K562 (cell line): ENCODE measurements at regions not wholly inside any gene's neighbourhood (a gene's known extent, or its start where the extent isn't known, plus 50 kb on each side); places are given as distances from the start of the nearest gene placed in this dataset.
A peak's percentile ranks its signal among the peaks of the same experiment; 100 is the strongest.

Experiments used
- ARNT ChIP-seq, 2 experiments: fragments of 450-650 bp; IDR thresholded peaks; 2 replicates each; pipeline ENCODE4 v1.6.1; 2016; ENCODE audit warnings: mild to moderate bottlenecking in 1 of 2
- CC2D1A ChIP-seq: fragments of 450-650 bp; IDR thresholded peaks from 2 replicates; pipeline ENCODE4 v1.6.1; 2017; ENCODE audit warnings: mild to moderate bottlenecking
- E4F1 ChIP-seq: fragments of 250-450 bp; sonication (Bioruptor Pico); IDR thresholded peaks from 2 replicates; pipeline ENCODE4 v1.5.0; 2021; ENCODE audit warnings: mild to moderate bottlenecking, borderline replicate concordance
- ELK1 ChIP-seq: sonication (generic); formaldehyde crosslinking; IDR thresholded peaks from 2 replicates; pipeline ENCODE4 v1.8.1; 2022; ENCODE audit warnings: missing genetic modification reagents
- KLF13 ChIP-seq: fragments of 450-650 bp; IDR thresholded peaks from 2 replicates; pipeline ENCODE4 v1.6.1; 2016; ENCODE audit warnings: missing genetic modification characterization, low read depth, mild to moderate bottlenecking, missing compliant biosample characterization, moderate library complexity, borderline replicate concordance
- NFIC ChIP-seq: fragments of 450-650 bp; IDR thresholded peaks from 2 replicates; pipeline ENCODE4 v1.6.1; 2017; ENCODE audit warnings: mild to moderate bottlenecking, inconsistent platforms
- SNIP1 ChIP-seq: fragments of 450-650 bp; IDR thresholded peaks from 2 replicates; pipeline ENCODE4 v1.7.1; 2017; ENCODE audit warnings: low read depth, mild to moderate bottlenecking
- SRSF3 ChIP-seq: fragments of 200-400 bp; formaldehyde crosslinking; IDR thresholded peaks from 2 replicates; pipeline ENCODE4 v1.6.1; 2016; ENCODE audit warnings: mild to moderate bottlenecking, low read length, moderate library complexity; ENCODE audit not compliant: insufficient read depth
- TSC22D4 ChIP-seq: fragments of 450-650 bp; IDR thresholded peaks from 2 replicates; pipeline ENCODE4 v1.6.1; 2016; ENCODE audit warnings: missing genetic modification characterization, missing biosample characterization, control low read depth
- ZBED1 ChIP-seq: IDR thresholded peaks from 2 replicates; pipeline ENCODE4 v1.6.1; 2014
- ZC3H8 ChIP-seq: fragments of 450-650 bp; IDR thresholded peaks from 2 replicates; pipeline ENCODE4 v1.6.1; 2017
- ZNF140 ChIP-seq: fragments of 250-450 bp; sonication (Bioruptor Pico); IDR thresholded peaks from 2 replicates; pipeline ENCODE4 v1.8.0; 2021; ENCODE audit warnings: moderate library complexity, mild to moderate bottlenecking, inconsistent platforms
- ZNF143 ChIP-seq: sonication (generic); formaldehyde crosslinking; IDR thresholded peaks from 2 replicates; pipeline ENCODE4 v1.9.0; 2022; ENCODE audit warnings: mild to moderate bottlenecking, missing genetic modification reagents
- ZNF212 ChIP-seq: fragments of 450-650 bp; formaldehyde crosslinking; IDR thresholded peaks from 2 replicates; pipeline ENCODE4 v1.4.0; 2020; ENCODE audit warnings: mild to moderate bottlenecking
- ZNF384 ChIP-seq: IDR thresholded peaks from 2 replicates; pipeline ENCODE4 v1.6.1; 2012; ENCODE audit warnings: low read depth, low read length, improper control_type of control experiment
- ZNF512 ChIP-seq: IDR thresholded peaks from 2 replicates; pipeline ENCODE4 v1.6.1; 2016; ENCODE audit warnings: missing genetic modification characterization, missing compliant biosample characterization
- ZNF586 ChIP-seq: fragments of 450-650 bp; formaldehyde crosslinking; conservative IDR thresholded peaks from 2 replicates; pipeline ENCODE4 v1.4.0; 2020; ENCODE audit warnings: mild to moderate bottlenecking, moderate library complexity
- TF ChIP-seq, protein P1 (sequence below): fragments of 250-450 bp; sonication (Bioruptor Pico); IDR thresholded peaks from 2 replicates; pipeline ENCODE4 v1.5.0; 2022; ENCODE audit warnings: mild to moderate bottlenecking
- TF ChIP-seq, protein P2 (sequence below): fragments of 450-650 bp; formaldehyde crosslinking; IDR thresholded peaks from 2 replicates; pipeline ENCODE4 v1.4.0; 2020; ENCODE audit warnings: mild to moderate bottlenecking, moderate library complexity
- TF ChIP-seq, protein P3 (sequence below): fragments of 450-650 bp; conservative IDR thresholded peaks from 2 replicates; pipeline ENCODE4 v1.6.1; 2016; ENCODE audit warnings: missing genetic modification characterization, low read depth, mild to moderate bottlenecking, missing compliant biosample characterization, moderate library complexity

- TF ChIP-seq, protein P1, sequence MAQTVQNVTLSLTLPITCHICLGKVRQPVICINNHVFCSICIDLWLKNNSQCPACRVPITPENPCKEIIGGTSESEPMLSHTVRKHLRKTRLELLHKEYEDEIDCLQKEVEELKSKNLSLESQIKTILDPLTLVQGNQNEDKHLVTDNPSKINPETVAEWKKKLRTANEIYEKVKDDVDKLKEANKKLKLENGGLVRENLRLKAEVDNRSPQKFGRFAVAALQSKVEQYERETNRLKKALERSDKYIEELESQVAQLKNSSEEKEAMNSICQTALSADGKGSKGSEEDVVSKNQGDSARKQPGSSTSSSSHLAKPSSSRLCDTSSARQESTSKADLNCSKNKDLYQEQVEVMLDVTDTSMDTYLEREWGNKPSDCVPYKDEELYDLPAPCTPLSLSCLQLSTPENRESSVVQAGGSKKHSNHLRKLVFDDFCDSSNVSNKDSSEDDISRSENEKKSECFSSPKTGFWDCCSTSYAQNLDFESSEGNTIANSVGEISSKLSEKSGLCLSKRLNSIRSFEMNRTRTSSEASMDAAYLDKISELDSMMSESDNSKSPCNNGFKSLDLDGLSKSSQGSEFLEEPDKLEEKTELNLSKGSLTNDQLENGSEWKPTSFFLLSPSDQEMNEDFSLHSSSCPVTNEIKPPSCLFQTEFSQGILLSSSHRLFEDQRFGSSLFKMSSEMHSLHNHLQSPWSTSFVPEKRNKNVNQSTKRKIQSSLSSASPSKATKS (CRISPR knock-in tag): no peak
- TF ChIP-seq ZBED1: no peak
- TF ChIP-seq ARNT (IDR thresholded peaks at IDR 0.05): no peak
- TF ChIP-seq KLF13 (tag): no peak
- TF ChIP-seq ZNF384: no peak
- TF ChIP-seq SNIP1: no peak
- TF ChIP-seq ELK1 (CRISPR knock-in tag): no peak
- no peak for TF ChIP-seq TSC22D4 (tag)
- no peak for TF ChIP-seq ZC3H8
- TF ChIP-seq E4F1: no peak
- TF ChIP-seq ZNF212 (CRISPR knock-in tag): no peak
- peak; percentile 73 for TF ChIP-seq CC2D1A
- no peak for TF ChIP-seq ZNF143 (CRISPR knock-in tag)
- TF ChIP-seq, protein P2, sequence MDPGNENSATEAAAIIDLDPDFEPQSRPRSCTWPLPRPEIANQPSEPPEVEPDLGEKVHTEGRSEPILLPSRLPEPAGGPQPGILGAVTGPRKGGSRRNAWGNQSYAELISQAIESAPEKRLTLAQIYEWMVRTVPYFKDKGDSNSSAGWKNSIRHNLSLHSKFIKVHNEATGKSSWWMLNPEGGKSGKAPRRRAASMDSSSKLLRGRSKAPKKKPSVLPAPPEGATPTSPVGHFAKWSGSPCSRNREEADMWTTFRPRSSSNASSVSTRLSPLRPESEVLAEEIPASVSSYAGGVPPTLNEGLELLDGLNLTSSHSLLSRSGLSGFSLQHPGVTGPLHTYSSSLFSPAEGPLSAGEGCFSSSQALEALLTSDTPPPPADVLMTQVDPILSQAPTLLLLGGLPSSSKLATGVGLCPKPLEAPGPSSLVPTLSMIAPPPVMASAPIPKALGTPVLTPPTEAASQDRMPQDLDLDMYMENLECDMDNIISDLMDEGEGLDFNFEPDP: no peak
- no peak for TF ChIP-seq ZNF140 (CRISPR knock-in tag)
- TF ChIP-seq, protein P3, sequence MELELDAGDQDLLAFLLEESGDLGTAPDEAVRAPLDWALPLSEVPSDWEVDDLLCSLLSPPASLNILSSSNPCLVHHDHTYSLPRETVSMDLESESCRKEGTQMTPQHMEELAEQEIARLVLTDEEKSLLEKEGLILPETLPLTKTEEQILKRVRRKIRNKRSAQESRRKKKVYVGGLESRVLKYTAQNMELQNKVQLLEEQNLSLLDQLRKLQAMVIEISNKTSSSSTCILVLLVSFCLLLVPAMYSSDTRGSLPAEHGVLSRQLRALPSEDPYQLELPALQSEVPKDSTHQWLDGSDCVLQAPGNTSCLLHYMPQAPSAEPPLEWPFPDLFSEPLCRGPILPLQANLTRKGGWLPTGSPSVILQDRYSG (tag): no peak
- peak; percentile 81 for TF ChIP-seq NFIC
- no peak for TF ChIP-seq SRSF3
- TF ChIP-seq ZNF586 (CRISPR knock-in tag): no peak
- TF ChIP-seq ZNF512 (tag): no peak
These were observed 1232.3 kb upstream of the ZEB2 start (continued) for GRCh38 chr2:145752091-145752806.
